ENCODE measurements at regions not wholly inside any gene's neighbourhood (a gene's known extent, or its start where the extent isn't known, plus 50 kb on each side); places are given as distances from the start of the nearest gene placed in this dataset.

- Histone ChIP-seq H3K4me1 (ENCODE audit: control insufficient read depth, insufficient read depth, low read length) (peaks cover 3% of the 10 kb centered on the region; the same call in 1 of the 2 replicates), H3K4me3 (ENCODE audit: low read depth, low read length) (no peak overlapping the region), H3K9me3 (ENCODE audit: control insufficient read depth, insufficient read depth, low read depth, low read length) (no peaks in the 10 kb centered on the region), H3K36me3 (ENCODE audit: control insufficient read depth in 2 of 2, insufficient read depth in 1 of 2, low read length in 2 of 2) (no peaks in the 10 kb centered on the region), H3K27ac (ENCODE audit: extremely low read depth, low read depth, low read length) (no peak overlapping the region)
- POLR2A ChIA-PET: interaction anchor here (1.0 to 1.6 kb wide), 2 partner anchors 9 to 90 kb away, joined by 3 to 5 read pairs; partner anchors contain the start of gene SERTAD2
- CTCF ChIA-PET: interaction anchor here (0.6 to 2.3 kb wide), 4 partner anchors 87 to 145 kb away, joined by 3 to 8 read pairs (median 4); partner anchors contain the start of gene SERTAD2
- TF ChIP-seq PRDM10 (tag by site-specific recombination; IDR thresholded peaks at IDR 0.05): peak; percentile 93
- TF ChIP-seq ZNF544 (tag by site-specific recombination; IDR thresholded peaks at IDR 0.05): no peak
- TF ChIP-seq ZNF2 (tag by site-specific recombination; IDR thresholded peaks at IDR 0.05): no peak
- TF ChIP-seq ZNF510 (tag by site-specific recombination; IDR thresholded peaks at IDR 0.05; ENCODE audit: insufficient replicate concordance): no peak
- TF ChIP-seq ZNF19 (tag by site-specific recombination; IDR thresholded peaks at IDR 0.05; ENCODE audit: low read depth): no peak
- no peak for TF ChIP-seq ZNF280C (tag by site-specific recombination; IDR thresholded peaks at IDR 0.05)
- 0 out of 2 replicates have a peak, but pooled peaks have one; percentile 42 for TF ChIP-seq ZBTB17 (tag by site-specific recombination; IDR thresholded peaks at IDR 0.05)
- TF ChIP-seq ZNF423 (tag by site-specific recombination; IDR thresholded peaks at IDR 0.05): no peak
- TF ChIP-seq, protein P1, sequence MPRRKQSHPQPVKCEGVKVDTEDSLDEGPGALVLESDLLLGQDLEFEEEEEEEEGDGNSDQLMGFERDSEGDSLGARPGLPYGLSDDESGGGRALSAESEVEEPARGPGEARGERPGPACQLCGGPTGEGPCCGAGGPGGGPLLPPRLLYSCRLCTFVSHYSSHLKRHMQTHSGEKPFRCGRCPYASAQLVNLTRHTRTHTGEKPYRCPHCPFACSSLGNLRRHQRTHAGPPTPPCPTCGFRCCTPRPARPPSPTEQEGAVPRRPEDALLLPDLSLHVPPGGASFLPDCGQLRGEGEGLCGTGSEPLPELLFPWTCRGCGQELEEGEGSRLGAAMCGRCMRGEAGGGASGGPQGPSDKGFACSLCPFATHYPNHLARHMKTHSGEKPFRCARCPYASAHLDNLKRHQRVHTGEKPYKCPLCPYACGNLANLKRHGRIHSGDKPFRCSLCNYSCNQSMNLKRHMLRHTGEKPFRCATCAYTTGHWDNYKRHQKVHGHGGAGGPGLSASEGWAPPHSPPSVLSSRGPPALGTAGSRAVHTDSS (tag by site-specific recombination; IDR thresholded peaks at IDR 0.05): peak; percentile 73
- peak; percentile 24; the same call in 1 of the 2 replicates for TF ChIP-seq ZNF335 (tag by site-specific recombination; conservative IDR thresholded peaks at IDR 0.05)
- peak; percentile 55; the same call in 1 of the 2 replicates for TF ChIP-seq ZNF600 (tag by site-specific recombination; IDR thresholded peaks at IDR 0.05)
- peak; percentile 54 for TF ChIP-seq FEZF1 (tag by site-specific recombination; IDR thresholded peaks at IDR 0.05)
Observed at GRCh38 chr2:64743739-64744330, 90.1 kb upstream of the SERTAD2 start.

GRCh38 chr2:64745562-64745961 lies 91.8 kb upstream of the SERTAD2 start:
- CTCF ChIA-PET: interaction anchor here (0.6 to 0.7 kb wide), 3 partner anchors 18 to 1748 kb away, joined by 3 read pairs; no protein-coding TSS in a partner anchor
- POLR2A ChIA-PET: no interaction called here
- H3K4me1 ChIP-seq (ENCODE audit: control insufficient read depth, insufficient read depth, low read length): peaks cover 7% of the 10 kb centered on the region; the same call in 1 of the 2 replicates
- no peaks in the 10 kb centered on the region for H3K9me3 ChIP-seq (ENCODE audit: control insufficient read depth, insufficient read depth, low read depth, low read length)
- no peak overlapping the region for H3K27ac ChIP-seq (ENCODE audit: extremely low read depth, low read depth, low read length)
- H3K4me3 ChIP-seq (ENCODE audit: low read depth, low read length): no peak overlapping the region
- no peaks in the 10 kb centered on the region for H3K36me3 ChIP-seq (ENCODE audit: control insufficient read depth in 2 of 2, insufficient read depth in 1 of 2, low read length in 2 of 2)
- TF ChIP-seq ZNF549 (tag by site-specific recombination; IDR thresholded peaks at IDR 0.05): no peak
- no peak for TF ChIP-seq ZNF580 (tag by site-specific recombination; IDR thresholded peaks at IDR 0.05)
- TF ChIP-seq PRDM1 (tag by site-specific recombination; IDR thresholded peaks at IDR 0.05): peak; percentile 13; the same call in 1 of the 2 replicates
- TF ChIP-seq ZNF433 (tag by site-specific recombination; IDR thresholded peaks at IDR 0.05; ENCODE audit: low read depth): no peak

Measured in HEK293 (cell line).